22Rv1 (cell line): ENCODE measurements at regions not wholly inside any gene's neighbourhood (a gene's known extent, or its start where the extent isn't known, plus 50 kb on each side); places are given as distances from the start of the nearest gene placed in this dataset.

Source experiments
- ZFX ChIP-seq: fragments of 450-650 bp; IDR thresholded peaks from 2 replicates; pipeline ENCODE4 v1.6.1; 2017; ENCODE audit warnings: antibody characterized with exemption, borderline replicate concordance
- TF ChIP-seq, protein P1 (sequence below): fragments of 450-650 bp; IDR thresholded peaks from 2 replicates; pipeline ENCODE4 v1.5.1; 2017; ENCODE audit warnings: mild to moderate bottlenecking

DNA sequence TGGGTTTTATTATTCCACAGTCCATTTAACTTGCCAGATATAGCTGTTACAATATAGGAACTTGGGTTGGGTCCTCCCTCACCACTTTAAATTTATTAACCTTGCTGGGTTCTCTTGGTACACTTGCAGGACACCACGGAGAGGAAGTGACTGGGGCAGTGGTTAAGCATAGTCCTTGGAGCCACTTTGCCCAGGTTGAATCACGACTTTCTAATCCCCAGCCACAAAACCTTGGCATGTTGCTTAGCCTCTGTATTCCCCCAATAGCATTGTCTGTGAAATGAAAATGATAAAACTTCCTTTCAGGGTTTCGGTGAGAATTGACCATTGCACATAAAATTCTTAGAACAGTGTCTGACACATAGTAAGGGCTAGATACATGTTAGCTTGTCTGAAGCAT, 221.2 kb downstream of the IRS1 start:
- TF ChIP-seq, protein P1, sequence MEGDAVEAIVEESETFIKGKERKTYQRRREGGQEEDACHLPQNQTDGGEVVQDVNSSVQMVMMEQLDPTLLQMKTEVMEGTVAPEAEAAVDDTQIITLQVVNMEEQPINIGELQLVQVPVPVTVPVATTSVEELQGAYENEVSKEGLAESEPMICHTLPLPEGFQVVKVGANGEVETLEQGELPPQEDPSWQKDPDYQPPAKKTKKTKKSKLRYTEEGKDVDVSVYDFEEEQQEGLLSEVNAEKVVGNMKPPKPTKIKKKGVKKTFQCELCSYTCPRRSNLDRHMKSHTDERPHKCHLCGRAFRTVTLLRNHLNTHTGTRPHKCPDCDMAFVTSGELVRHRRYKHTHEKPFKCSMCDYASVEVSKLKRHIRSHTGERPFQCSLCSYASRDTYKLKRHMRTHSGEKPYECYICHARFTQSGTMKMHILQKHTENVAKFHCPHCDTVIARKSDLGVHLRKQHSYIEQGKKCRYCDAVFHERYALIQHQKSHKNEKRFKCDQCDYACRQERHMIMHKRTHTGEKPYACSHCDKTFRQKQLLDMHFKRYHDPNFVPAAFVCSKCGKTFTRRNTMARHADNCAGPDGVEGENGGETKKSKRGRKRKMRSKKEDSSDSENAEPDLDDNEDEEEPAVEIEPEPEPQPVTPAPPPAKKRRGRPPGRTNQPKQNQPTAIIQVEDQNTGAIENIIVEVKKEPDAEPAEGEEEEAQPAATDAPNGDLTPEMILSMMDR, result no peak
- TF ChIP-seq ZFX, result no peak
